ENCODE measurements at regions not wholly inside any gene's neighbourhood (a gene's known extent, or its start where the extent isn't known, plus 50 kb on each side); places are given as distances from the start of the nearest gene placed in this dataset.
"Not testable (repeated sequence)": the region's sequence is repeated elsewhere in the genome, so short reads cannot be mapped to it uniquely, and the experiment has no call there.

- TF ChIP-seq CTCF, POLR2A (IDR thresholded peaks at IDR 0.05): not testable (repeated sequence)
Observed at GRCh38 chr9:24774199-24774598, 228.5 kb upstream of the IZUMO3 start.
